Omental fat pad (tissue), 3 donors: ENCODE measurements at regions not wholly inside any gene's neighbourhood (a gene's known extent, or its start where the extent isn't known, plus 50 kb on each side); places are given as distances from the start of the nearest gene placed in this dataset.
"Not testable (repeated sequence)": the region's sequence is repeated elsewhere in the genome, so short reads cannot be mapped to it uniquely, and the experiment has no call there.

Experiments
- ATAC-seq: fragments of 150-250 bp; one replicate; pipeline ENCODE4 v1.9.1; 2016; ENCODE audit warnings: mild to moderate bottlenecking, moderate library complexity; ENCODE audit not compliant: low FRiP score
- DNase-seq: peaks from one replicate; pipeline ENCODE4 v3.0.0-alpha.2; 2019; ENCODE audit warnings: low spot score
- TF ChIP-seq, protein P1 (sequence below), 3 donors: fragments of 450-650 bp; IDR thresholded peaks; one replicate each; pipeline ENCODE4 v1.5.1; 2016 to 2017; ENCODE audit warnings: antibody characterized with exemption in 3 of 3, mild to moderate bottlenecking in 3 of 3, moderate library complexity in 2 of 3

DNA sequence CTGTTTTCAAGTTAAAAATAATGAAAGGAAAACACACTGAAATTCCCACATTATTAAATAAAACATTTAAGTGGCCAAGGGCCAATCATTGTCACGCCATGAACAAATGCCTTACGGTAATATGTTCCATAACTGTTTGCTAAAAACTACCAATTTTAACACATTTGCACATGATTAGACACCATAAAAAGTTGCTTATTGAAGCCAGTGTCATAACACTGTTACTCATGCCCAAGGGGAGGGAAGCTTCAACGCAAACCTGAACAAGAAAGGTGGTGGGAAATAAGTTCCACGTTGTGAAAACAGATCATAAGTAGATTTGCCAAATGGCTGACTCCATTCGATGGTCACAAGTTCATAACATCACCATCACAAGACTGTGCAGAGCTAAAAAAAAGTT is 739.3 kb upstream of the FAM241A start:
- TF ChIP-seq, protein P1, sequence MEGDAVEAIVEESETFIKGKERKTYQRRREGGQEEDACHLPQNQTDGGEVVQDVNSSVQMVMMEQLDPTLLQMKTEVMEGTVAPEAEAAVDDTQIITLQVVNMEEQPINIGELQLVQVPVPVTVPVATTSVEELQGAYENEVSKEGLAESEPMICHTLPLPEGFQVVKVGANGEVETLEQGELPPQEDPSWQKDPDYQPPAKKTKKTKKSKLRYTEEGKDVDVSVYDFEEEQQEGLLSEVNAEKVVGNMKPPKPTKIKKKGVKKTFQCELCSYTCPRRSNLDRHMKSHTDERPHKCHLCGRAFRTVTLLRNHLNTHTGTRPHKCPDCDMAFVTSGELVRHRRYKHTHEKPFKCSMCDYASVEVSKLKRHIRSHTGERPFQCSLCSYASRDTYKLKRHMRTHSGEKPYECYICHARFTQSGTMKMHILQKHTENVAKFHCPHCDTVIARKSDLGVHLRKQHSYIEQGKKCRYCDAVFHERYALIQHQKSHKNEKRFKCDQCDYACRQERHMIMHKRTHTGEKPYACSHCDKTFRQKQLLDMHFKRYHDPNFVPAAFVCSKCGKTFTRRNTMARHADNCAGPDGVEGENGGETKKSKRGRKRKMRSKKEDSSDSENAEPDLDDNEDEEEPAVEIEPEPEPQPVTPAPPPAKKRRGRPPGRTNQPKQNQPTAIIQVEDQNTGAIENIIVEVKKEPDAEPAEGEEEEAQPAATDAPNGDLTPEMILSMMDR (IDR thresholded peaks at IDR 0.05) = no peak
- no peak for ATAC-seq
- DNase-seq = no peak

DNA sequence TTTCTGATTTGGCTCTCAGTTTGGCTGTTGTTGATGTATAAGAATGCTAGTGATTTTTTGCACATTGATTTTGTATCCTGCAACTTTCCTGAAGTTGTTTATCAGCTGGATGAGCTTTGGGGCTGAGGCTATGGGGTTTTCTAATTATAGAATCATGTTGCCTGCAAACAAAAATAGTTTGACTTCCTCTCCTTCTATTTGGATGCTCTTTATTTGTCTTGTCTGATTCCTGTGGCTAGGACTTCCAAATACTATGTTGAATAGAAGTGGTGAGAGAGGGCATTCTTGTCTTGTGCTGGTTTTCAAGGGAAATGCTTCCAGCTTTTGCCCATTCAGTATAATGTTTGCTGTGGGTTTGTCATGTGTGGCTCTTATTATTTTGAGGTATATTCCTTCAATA is 734.7 kb upstream of the FAM241A start:
- no peak for DNase-seq
- TF ChIP-seq, protein P1 (IDR thresholded peaks at IDR 0.05) = no peak

DNA sequence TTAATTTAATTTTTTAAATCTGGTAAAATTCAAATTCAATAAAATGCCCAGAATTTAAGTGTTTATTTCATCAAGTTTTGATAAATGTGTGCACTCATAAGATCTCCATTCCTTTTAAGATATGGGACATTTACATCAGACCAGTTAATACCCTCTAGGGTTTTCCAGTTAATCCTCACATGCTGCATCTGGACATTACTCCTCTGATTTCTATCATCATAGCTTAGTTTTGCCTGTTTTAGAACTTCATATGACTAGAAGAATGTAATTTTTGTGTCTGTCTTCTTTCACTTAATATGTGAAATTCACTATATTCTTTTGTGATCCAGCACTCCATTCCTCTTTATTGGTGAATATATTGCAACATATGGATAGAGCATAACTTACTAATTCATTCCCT is 727.7 kb upstream of the FAM241A start:
- no peak for ATAC-seq
- TF ChIP-seq, protein P1 (IDR thresholded peaks at IDR 0.05) = no peak
- no peak for DNase-seq

More for the DNA sequence above, 734.7 kb upstream of the FAM241A start:
- no peak for ATAC-seq

DNA sequence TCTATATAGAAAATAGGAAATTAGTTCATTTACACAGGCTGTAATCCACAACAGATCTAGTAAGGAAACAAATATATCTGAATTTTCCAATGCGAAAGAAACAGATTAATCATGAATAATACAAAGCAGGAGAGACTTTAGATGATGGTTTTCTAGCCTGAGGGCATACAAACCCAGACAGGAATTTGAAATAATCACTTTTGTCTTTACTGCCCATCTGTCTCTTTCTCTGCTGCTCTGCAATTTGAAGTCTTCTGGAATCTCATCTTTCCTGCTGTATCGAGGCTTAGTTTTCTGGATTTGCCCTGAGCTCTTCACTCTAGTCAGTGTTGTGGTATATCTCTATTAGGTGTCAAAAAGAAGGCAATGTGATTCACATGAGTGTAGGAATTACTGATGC is 711.8 kb upstream of the FAM241A start:
- no peak for DNase-seq
- no peak for ATAC-seq
- TF ChIP-seq, protein P1 (IDR thresholded peaks at IDR 0.05) = no peak

DNA sequence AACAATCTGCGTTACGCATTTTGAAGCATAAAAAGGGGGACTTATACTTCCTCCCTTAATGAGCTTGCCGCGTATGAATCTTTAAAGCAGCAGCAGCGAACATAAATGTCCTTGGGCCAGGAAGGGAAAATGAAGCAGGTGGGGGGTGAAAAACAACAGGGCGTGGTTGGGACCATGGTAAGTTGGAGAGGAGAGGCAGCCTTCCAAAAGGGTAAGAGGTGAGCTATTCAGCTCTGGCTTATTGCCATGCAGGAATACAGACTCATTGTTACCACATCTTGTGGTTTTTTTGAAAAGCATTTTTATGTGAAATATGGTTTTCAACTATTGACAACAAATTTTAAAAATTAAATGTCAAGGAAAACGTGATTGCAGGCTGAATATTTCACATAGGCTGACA is 710.7 kb upstream of the FAM241A start:
- ATAC-seq = no peak
- DNase-seq = no peak
- TF ChIP-seq, protein P1 (IDR thresholded peaks at IDR 0.05) = no peak

DNA sequence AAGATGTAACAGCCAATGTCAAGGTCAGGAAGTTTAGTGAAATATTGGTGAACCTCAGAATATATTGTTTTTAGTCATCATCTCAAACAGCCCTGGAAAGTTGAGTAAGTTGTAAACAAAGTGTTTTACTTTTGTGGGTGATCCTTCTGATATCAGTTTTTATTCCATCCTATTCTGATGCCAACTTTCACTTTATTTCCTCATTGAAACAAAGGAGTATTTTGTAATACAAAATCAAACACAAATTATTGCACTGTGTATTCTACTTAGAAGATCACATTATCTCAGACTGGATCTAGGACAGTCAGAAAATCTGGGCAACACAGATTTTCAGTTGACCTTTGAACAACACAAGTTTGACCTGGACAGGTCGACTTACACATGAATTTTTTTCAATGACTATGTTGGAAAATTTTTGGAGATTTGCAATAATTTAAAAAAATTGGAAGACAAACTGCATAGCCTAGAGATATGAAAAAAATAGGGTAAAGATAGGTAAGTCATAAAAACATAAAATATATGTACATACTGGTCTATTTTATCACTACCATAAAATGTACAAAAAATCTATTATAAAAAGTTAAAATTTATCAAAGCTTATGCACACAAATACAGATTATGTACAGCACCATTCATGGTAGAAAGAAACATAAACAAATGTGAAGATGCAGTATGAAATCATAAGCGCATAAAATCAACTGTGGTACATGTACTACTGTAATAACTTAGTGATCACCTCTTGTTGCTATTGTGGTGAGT is 709.1 kb upstream of the FAM241A start:
- DNase-seq = no peak
- ATAC-seq = no peak
- TF ChIP-seq, protein P1 (IDR thresholded peaks at IDR 0.05) = no peak

DNA sequence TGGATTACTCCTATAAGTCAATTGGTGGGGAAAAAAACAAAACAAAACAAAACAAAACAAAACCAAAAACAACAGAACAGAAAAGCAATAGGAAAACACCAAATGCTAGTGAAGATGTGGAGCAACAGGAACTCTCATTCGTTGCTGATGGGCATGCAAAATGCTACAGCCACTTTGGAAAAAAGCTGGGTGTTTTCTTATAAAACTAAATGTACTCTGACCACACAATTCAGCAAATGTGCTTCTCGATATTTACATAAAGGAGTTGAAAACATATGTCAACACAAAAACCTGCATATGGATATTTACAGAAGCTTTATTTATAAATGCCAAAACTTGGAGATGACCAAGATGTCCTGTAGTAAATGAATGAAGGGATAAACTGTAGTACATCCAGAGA is 703.6 kb upstream of the FAM241A start:
- DNase-seq = no peak
- ATAC-seq = no peak
- TF ChIP-seq, protein P1 (IDR thresholded peaks at IDR 0.05) = no peak

DNA sequence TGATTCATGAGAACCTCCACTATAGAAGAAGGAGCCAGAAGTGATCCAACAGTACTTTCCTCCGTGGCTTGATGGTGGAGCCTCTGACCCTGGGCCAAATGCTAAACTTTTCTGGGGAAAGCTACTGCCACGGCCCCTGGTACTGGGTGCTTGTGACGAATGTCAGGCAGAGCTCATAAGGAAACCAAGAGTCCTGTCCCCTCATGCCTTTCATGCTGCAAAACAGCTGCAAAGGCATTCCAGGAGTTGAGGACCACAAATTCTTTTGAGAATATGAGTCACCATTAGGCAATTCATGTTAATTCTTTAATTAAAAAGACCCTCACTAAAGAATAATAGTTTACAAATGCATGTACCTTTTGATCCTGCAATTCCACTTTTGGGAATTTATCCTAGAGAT is 700.4 kb upstream of the FAM241A start:
- not testable (repeated sequence) for DNase-seq, ATAC-seq
